ENCODE measurements at regions not wholly inside any gene's neighbourhood (a gene's known extent, or its start where the extent isn't known, plus 50 kb on each side); places are given as distances from the start of the nearest gene placed in this dataset.

DNA sequence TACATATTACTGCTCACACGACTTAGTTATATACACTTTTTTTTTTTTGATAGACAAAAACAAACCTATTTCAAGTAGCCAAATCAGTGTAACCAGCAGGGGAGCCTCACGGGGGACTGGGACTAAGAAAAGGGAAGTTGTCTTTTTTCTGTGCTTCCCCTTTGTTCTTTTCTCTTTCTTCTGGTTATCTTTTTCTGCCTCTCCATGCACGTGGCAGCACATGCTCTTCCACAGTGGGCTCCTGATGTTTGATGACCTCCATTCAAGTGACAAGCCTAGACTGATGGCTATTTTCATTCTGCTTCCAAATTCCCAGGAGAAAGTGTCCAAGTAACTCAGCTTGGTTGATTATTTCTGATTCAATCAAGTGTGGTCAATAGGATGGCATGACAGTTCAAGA, 98.2 kb upstream of the STK39 start:
- no peak for DNase-seq (ENCODE audit: low spot score)
- TF ChIP-seq, protein P1, sequence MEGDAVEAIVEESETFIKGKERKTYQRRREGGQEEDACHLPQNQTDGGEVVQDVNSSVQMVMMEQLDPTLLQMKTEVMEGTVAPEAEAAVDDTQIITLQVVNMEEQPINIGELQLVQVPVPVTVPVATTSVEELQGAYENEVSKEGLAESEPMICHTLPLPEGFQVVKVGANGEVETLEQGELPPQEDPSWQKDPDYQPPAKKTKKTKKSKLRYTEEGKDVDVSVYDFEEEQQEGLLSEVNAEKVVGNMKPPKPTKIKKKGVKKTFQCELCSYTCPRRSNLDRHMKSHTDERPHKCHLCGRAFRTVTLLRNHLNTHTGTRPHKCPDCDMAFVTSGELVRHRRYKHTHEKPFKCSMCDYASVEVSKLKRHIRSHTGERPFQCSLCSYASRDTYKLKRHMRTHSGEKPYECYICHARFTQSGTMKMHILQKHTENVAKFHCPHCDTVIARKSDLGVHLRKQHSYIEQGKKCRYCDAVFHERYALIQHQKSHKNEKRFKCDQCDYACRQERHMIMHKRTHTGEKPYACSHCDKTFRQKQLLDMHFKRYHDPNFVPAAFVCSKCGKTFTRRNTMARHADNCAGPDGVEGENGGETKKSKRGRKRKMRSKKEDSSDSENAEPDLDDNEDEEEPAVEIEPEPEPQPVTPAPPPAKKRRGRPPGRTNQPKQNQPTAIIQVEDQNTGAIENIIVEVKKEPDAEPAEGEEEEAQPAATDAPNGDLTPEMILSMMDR (conservative IDR thresholded peaks at IDR 0.05; ENCODE audit: low read depth): no peak
- CTCF ChIA-PET: interaction anchor here (0.7 kb wide), 1 partner anchor 154 kb away, joined by 3 read pairs; no protein-coding TSS in a partner anchor
- no peak overlapping the region for H3K27ac ChIP-seq
- POLR2A ChIA-PET (ENCODE audit: low non-redundant PET): no interaction called here

DNA sequence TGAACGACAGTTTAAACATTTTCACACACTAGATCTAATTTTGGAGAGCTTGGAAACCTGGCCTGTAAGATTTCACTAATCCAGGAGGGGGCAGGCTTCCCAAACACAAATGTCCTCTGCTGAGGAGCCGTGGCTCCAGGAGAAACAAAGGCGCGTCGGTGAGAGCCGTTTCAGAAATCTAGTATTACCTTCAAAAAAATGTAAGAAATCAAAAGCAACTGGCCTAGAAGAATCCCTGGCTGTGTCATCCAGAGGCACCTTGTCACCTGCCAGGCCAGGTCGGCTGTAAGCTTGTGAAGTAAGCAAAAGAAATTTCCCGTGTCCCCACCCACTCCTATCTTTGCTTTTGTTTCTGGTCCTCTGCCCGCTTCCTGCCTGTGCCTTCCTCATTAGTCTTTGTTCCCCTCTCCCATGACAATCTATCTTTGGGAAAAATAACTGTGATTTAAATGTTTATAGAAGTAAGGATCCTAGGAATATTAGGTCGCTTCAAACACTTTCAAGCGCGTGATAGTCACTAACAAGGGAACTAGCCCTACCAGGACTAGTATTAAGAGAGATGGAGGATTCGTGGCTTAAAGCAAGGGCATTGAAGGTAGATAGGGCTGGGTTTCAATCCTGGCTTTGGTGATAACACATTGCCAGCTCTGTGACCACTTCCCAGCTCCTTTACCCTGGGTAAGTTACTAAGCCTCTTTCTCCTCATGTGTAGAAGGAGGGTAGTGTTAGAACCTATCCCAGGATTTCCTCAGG, 99.5 kb upstream of the STK39 start:
- CTCF ChIA-PET: interaction anchor here (0.5 to 1.6 kb wide), 16 partner anchors 10 to 591 kb away, joined by 3 to 9 read pairs (median 4); no protein-coding TSS in a partner anchor
- POLR2A ChIA-PET (ENCODE audit: low non-redundant PET): no interaction called here
- DNase-seq (ENCODE audit: low spot score): peak; percentile 72
- TF ChIP-seq, protein P1 (conservative IDR thresholded peaks at IDR 0.05; ENCODE audit: low read depth): peak; percentile 81
- H3K27ac ChIP-seq: no peak overlapping the region

DNA sequence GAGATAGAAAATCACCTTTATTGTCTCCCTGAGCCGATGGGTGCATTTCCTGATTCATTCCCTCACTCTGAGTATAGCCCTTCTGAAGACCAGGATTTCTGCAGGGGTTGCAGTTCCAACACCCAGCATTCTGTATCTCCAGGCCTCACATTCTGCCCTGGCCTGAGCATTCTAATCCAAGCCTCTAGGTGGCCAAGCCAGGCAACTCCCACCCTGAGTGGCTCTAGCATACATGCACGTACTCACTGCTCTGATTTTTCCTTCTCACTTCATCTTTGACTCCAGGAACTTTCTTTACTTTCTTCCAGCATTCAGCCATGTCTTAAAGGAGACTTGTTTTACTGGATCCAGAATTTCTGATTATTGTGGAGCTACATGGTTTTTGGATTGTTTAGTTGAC, 100.7 kb upstream of the STK39 start:
- H3K27ac ChIP-seq: no peak overlapping the region
- TF ChIP-seq, protein P1 (conservative IDR thresholded peaks at IDR 0.05; ENCODE audit: low read depth): no peak
- ChIA-PET POLR2A (ENCODE audit: low non-redundant PET) (no interaction called here), CTCF (interaction anchor here (0.7 to 1.5 kb wide), 7 partner anchors 11 to 794 kb away, joined by 3 to 5 read pairs (median 3); no protein-coding TSS in a partner anchor)
- DNase-seq (ENCODE audit: low spot score): peak; percentile 27

DNA sequence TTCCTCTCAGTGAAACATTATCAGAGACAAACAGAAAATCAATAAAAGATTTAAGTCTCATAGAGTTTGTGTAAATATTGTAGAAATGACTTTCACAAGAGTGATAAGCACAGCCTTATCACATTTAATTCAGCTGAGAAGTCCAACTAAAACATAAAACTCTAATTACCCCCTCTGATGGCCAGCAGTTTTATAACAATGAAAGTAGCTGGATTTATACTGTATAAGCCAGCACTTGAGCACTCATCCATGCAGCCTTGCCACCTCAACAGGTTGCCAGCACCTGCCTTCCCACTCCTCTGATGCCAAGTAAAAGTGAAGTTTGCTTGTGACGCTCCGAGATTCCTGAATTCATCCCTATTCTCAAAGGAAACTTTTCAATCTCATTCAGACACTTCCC, 103.0 kb upstream of the STK39 start:
- CTCF ChIA-PET: interaction anchor here (0.6 kb wide), 2 partner anchors 11 to 82 kb away, joined by 3 to 5 read pairs; no protein-coding TSS in a partner anchor
- POLR2A ChIA-PET (ENCODE audit: low non-redundant PET): no interaction called here

DNA sequence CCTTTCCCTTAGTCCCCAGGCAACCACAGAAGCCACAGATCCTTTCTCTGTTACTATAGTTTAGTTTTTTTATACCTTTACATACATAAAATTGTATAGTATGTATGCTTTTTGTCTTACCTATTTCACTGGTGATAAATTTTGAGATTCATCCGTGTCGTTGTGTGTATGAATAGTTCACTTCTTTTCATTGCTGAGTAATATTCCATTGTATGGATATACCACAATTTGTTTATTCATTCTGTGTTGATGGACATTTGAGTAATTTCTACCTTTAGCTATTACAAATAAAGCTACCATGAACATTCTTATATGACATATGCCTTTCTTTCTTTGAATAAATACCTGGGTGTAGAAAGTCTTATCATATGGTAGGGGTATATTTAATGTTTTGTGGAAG, 102.8 kb upstream of the CERS6 start:
- TF ChIP-seq, protein P1 (conservative IDR thresholded peaks at IDR 0.05; ENCODE audit: low read depth): no peak
- no peak for DNase-seq (ENCODE audit: low spot score)
- H3K27ac ChIP-seq: no peak overlapping the region
- POLR2A ChIA-PET (ENCODE audit: low non-redundant PET): no interaction called here
- CTCF ChIA-PET: no interaction called here

More for the DNA sequence above, 103.0 kb upstream of the STK39 start:
- H3K27ac ChIP-seq: no peak overlapping the region
- TF ChIP-seq, protein P1 (conservative IDR thresholded peaks at IDR 0.05; ENCODE audit: low read depth): no peak
- DNase-seq (ENCODE audit: low spot score): no peak

DNA sequence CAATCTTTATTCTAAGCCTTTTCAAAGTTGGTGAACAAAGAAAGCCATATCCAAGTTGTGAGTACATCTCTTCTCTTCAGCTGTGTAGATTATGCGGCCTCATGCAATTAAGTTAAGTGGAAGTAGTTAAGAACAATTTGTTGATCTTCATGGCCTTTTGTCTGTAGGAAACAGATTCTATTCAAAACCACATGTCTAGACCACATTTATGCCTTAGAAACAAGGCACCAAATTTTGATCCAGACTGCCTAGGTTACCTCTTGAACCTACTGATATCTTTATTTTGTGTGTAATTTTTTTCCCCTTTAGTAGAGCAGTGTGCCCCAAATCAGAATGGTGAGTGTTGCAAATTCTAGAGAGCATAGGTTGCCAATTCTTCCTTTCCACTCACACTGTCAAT, 101.6 kb upstream of the CERS6 start:
- POLR2A ChIA-PET (ENCODE audit: low non-redundant PET): no interaction called here
- H3K27ac ChIP-seq: no peak overlapping the region
- TF ChIP-seq, protein P1 (conservative IDR thresholded peaks at IDR 0.05; ENCODE audit: low read depth): no peak
- no peak for DNase-seq (ENCODE audit: low spot score)
- CTCF ChIA-PET: no interaction called here
